COLO668 (cell line): ENCODE measurements at regions not wholly inside any gene's neighbourhood (a gene's known extent, or its start where the extent isn't known, plus 50 kb on each side); places are given as distances from the start of the nearest gene placed in this dataset.

Experiments
- DNase-seq: peaks from one replicate; lab custom pipeline; 2025; ENCODE audit not compliant: unreplicated experiment; lab: John Stamatoyannopoulos, UW

GRCh38 chr2:16303761-16304160, 361.9 kb downstream of the CYRIA start:
- no peak for DNase-seq

- DNase-seq = no peak
Observed at GRCh38 chr2:16303273-16303577, 362.4 kb downstream of the CYRIA start.

DNA sequence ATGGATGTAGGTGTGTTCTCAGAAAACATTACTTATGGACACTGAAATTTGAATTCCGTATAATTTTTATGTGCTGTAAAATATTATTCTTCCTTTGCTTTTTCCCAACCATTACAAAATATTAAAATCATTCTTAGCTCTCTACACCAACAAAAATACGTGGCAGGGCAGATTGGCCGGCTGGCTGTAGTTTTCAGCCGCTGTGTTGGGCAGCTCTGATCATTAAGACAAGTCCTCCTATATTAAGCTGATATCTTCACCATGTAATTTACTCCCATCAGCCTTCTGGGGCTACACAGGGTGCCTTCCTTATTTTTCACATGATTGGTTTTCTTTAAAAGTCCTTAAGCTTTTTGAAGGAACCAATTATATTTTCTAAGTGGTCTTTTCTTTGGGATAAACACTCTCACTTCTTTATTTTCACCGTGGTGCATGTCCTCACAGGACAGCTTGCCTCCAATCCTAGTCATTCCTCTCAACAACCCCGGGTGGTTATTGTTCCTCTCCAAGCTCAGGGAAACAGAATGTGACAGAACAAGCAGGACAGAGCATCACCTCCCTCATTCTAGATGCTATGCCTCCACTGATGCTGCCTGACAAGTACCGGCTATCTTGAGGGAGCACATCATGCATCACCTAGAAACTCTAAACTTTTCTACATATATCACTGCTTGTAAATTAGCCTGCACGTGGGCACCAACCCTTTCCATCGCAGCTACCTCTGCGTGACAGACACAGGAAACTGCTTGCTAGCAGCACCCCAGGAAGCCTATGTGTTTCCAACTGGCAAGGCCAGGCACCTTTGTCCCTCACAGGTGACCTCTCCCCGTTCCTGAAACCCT, 362.3 kb downstream of the MYCN start:
- no peak for DNase-seq

DNA sequence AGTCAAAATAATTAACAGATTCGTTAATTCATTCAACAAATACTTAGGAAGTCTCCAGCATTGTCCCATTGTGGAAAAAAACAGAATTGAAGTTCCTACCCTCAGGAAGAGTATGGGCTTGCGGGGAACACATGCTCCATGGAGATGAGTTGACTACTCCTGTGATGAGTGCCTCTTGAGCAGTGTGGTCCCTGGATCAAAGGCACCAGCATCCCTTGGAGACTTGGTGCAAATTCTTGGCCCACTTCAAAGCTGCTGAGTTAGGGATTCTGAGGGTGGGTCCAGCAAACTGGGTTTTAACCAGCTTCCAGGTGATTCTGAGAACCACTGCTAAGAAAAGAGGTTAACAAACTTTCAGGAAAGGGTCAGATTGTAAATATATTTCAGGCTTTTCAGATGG, 361.6 kb downstream of the MYCN start:
- DNase-seq = no peak

DNA sequence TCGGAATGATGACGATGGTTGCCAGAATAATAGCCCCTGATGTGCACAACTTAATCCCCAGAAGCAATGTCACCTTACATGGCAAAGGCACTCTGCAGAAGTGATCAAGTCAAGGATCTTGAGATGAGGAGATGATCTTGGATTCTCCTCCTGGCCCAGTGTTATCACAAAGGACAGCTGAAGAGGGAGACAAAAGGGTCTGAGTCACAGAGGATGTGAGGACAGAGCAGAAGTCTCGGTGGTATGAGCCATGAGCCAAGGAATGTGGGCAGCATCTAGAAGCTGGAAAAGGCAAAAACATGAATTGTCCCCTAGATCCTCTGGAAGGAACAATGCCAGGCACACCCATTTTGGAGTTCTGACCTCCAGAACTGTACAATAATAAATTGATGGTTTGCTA, 358.5 kb downstream of the MYCN start:
- no peak for DNase-seq

GRCh38 chr2:16296331-16297250, 356.2 kb downstream of the MYCN start:
- no peak for DNase-seq

- no peak for DNase-seq
Observed at GRCh38 chr2:16296038-16296290, 355.6 kb downstream of the MYCN start.

DNA sequence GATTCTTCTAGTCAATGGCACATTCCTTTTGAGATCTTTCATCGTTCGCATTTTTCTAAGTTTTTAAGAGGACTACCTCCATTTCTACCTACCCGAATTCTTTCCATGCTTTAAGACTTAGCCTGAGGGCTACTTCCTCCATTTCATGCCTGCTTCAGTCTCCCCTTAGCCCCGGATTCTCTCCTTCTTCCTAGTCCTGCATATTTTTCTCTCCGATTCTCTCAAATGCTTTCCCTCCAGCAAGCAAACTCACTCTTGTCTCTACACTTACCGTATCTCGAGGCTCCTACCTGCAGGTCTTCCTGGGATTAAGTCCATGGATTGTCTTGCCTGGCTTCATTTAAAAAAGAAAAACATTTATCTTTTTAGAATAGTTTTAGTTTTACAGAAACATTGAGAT, 354.4 kb downstream of the MYCN start:
- DNase-seq = no peak

DNA sequence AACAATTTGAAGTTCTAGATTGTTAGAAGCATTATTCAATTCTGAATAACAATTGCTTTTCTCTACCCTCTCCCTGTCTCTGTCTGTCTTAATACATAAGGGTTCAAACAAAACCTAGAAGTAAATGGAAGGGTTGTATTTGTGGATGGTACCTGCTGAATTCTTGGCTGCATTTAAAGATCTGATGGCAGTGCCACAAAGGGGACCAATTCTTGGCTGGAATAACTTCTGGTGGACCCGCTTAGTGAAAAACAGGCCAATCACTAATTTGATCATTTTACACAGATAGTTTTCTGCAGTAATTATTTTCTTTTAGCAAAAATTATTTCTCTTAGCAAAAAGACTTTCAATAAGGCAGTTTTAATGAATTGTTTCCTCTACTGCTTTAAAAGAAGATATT, 353.5 kb downstream of the MYCN start:
- no peak for DNase-seq

DNA sequence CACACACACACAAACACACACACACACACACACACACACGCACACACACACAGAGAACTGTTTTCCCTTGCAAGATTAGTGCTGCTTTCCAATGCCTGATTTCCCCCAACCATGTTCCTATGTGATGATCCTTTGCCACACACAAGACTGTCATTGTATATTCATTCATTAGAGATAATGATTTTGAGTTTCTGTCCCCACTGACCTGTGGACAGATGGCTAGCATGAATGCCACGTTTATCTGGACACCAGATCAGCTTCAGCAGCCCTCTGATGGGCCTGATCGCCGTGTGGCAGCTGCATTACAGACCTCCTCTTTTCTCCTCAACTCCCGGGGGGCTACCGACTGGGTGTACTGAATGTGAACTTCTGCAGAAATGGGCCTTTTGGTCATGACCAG, 353.0 kb downstream of the MYCN start:
- DNase-seq = no peak

- DNase-seq = no peak
Observed at GRCh38 chr2:16291731-16292550, 351.6 kb downstream of the MYCN start.

DNA sequence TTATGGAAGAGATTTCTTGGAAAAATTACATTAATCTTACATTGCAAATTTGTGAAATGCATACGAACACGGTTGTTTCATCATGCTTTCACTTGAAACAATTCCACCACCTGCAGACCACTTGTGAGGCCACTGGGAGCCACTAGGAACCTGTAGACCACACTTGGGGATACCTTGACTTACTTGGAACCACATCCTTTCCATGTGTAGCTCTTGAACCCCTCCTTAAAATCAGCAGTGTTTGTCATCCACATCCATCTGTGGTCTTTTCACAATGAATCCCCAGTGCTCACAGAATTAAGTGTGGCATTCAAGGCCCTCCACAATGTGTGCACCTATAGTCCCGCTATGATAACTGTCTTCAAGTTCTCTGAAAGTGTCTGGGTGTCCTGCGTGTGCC, 350.9 kb downstream of the MYCN start:
- DNase-seq = no peak

DNA sequence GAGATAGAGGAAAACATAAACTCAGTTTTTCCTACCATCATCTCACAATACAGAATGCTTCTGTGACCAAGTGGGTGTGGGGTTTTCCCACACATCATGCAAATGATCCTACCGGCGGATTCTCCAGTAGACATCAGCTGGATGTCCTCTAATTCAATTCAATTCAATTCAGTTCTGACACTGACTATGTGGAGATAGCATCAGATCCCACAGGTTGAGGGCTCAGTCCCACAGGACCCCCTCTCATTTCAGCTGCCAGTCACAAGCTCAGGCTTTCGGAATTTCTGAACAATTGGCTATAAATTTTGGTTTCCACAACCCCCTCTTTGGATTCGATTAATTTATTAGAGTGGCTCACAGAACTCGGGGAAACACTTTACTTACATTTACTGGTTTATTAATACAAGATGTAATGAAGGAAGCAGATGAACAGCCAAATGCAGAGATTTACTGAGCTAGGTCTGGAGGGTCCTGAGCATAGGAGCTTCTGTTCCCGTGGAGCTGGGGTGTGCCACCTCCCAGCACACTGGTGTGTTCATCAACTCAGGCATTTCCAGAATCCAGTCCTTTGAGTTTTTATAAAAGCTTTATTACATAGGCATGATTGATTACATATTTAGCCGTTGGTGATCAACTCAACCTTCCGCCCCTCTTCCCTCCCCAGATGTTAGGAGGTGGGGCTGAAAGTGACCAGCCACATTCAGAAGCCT, 350.1 kb downstream of the MYCN start:
- DNase-seq = no peak

GRCh38 chr2:16288371-16289112, 348.2 kb downstream of the MYCN start:
- no peak for DNase-seq

DNA sequence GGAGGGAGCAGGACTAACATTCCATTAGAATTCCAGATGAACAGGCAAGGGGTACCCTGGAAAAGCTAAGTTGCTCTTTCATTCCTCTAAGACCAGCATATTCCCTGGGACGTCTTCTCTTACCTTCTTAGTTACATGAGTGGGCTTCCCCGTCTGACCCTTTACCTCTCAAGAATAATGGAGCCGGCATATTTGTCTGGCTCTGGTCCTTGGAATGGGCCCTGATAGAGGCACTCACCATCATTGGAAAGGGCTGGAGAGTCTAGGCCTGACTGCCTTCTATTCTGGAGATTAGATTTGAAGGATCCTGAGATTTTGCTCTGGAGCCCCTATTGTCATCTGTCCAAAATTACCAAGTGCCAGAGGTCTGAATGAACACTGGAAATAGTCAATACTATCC, 347.5 kb downstream of the MYCN start:
- DNase-seq = no peak

DNA sequence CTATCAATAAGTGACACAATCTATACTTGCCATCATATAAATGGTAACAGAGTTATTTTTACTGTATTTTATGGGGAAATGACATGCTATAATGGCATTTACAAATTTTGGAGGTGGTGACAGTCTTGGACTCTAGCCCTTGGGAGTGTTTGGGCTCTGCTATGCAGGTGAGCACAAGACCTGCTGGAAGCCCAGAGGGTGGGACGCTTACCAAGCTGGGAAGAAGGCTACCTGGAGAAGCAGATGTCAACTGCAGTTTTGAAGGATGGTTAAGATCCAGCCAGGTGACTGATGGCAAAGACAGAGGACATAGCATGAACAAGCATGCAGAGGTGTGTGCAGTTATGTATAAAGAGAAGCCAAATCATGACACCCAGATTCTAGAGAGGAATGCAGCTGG, 346.9 kb downstream of the MYCN start:
- no peak for DNase-seq

DNA sequence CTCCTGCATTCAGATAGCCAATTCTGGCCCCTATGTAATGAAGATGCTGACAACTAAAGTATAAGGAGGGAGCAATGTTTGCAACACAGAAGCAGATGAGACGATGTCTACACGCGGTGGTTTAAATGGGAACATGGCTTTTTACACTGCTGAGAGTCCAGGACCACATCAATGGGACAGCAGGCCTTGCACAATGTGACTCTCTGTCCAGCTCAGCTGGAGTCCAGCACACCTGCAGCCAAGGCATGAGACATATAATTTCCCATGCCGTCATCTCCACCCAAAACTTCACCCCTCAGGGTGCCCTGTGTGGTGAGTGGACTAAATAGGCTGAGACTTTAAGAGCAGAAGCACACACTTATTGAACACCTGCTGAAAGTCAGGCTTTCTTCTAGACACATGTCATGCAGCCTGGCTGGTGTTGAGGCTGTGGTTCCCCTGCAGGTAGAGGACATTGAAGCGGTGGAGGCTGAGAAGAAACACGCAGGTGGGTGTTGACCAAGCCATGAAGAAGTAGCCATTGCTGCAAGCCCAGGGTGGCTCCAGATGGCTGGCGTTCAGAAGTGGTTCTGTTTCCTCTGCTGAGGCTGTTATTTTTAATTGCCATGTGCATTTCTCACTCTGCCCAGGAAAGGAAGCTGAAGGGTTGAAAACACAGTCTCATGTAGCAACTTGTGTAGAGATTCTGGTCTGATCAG, 345.6 kb downstream of the MYCN start:
- no peak for DNase-seq

GRCh38 chr2:16284941-16285625, 344.7 kb downstream of the MYCN start:
- no peak for DNase-seq
